CD4-positive, alpha-beta T cell treated with Interleukin-6 at 100 ng/mL for 8 hours (primary cell): ENCODE measurements at regions not wholly inside any gene's neighbourhood (a gene's known extent, or its start where the extent isn't known, plus 50 kb on each side); places are given as distances from the start of the nearest gene placed in this dataset.

Source experiments
- DNase-seq: peaks from one replicate; pipeline ENCODE4 v3.0.0-alpha.2; 2020; ENCODE audit warnings: mixed read lengths, low spot score

GRCh38 chr21:24727803-24728440 lies 879.4 kb downstream of the MRPL39 start:
- DNase-seq, result no peak

- DNase-seq, result no peak
Measured at GRCh38 chr21:24716281-24716918, 890.9 kb downstream of the MRPL39 start.

- DNase-seq, result no peak
Measured at GRCh38 chr21:24714646-24715200, 892.6 kb downstream of the MRPL39 start.

- DNase-seq, result no peak
Measured at GRCh38 chr21:24705201-24705600, 902.1 kb downstream of the MRPL39 start.

DNA sequence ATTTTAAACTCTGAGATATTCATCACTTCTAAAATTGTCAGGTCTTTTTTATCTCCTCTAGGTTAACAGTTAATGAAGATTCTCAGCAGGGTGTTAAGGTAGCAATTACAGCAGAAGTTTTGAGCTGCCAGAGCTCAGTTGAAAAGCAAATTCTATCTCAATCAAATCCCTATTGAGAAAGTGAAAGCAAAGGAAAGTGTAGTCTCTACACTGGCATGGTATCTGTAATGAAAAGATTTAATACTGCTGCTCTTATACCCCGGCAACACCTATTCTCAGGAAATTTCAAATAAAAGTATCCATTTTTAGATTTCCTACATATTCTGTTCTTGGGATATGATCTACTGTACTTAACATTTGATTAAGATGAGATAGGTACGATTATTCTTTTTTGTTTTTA lies 913.5 kb downstream of the MRPL39 start:
- no peak for DNase-seq

DNA sequence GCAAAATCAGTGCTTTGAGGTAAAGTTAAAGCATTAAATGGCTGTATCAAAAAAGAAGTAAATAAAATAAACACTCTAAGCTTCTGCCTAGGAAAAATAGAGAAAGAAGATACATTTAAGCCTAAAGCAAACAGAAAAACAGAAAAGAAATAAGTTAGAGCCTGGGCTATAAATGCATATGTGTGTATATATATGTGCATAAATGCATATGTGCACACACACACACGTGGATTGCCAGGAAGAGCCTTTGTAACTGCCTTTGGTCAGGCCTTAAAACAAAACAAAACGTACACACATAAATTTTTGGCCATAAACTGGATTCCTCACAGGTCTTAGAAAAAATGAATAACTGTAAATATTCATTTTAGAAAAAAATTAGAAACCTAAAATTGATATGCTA lies 925.8 kb downstream of the MRPL39 start:
- DNase-seq, result no peak

- no peak for DNase-seq
Measured at GRCh38 chr21:24671901-24672300, 935.4 kb downstream of the MRPL39 start.

- DNase-seq, result no peak
Measured at GRCh38 chr21:24658926-24659325, 948.4 kb downstream of the MRPL39 start.

- DNase-seq, result no peak
Measured at GRCh38 chr21:24658026-24658425, 949.3 kb downstream of the MRPL39 start.

DNA sequence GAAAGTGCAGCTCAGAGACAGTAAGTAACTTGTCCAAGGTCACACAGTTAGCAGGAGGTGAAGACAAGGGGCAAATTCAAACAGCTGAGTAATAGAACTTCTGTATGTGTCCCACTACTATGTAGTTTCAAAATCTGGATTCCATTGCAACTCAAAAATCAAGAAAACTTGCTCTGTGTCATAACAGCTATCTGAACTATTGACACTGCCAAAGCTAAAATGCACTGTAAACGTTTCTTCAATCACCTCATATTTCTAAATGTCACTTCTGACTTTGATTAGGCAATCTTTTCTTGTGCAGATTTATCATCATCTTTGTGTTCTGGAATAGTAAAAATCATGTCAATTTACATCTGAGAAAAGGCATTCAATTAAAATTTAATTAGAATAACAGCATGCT lies 957.6 kb downstream of the MRPL39 start:
- DNase-seq, result no peak

- DNase-seq, result no peak
Measured at GRCh38 chr21:24636696-24637095, 970.6 kb downstream of the MRPL39 start.

DNA sequence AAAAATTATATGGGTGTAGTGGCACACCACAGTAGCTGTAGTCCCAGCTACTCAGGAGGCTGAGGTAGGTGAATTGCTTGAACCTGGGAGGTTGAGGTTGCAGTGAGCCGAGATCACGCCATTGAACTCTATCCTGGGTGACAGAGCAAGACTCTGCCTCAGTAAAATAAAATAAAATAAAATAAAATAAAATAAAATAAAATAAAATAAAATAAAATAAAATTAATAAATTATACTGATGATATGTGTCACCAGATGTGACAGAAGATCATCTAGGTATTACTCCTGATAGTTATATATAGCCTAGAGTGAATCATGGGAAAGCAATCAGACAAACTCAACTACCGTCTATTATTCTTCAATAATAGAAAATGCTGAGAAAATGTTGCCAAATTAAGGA lies 972.5 kb downstream of the MRPL39 start:
- no peak for DNase-seq

- DNase-seq, result no peak
Measured at GRCh38 chr21:24628536-24628935, 978.7 kb downstream of the MRPL39 start.

DNA sequence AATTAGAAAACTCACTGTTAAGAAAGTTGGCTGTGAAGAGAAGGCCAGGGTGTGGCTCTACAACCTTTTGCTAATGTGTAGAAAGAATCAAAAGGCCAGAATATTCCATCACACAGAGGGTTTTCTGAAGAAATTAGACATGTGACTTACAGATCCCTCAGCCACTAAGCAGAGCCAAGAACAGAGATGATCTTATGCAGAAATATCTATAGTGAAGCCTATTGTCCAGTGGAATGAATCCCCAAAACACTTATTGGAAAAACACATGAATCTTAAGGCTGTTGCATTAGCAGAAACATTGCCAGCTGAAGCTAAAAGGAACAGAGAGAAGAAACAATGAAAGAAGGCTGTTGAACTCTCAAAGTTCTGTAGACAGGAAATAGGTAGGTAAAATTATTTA lies 979.2 kb downstream of the MRPL39 start:
- DNase-seq, result no peak

GRCh38 chr21:24617819-24618218 lies 989.5 kb downstream of the MRPL39 start:
- no peak for DNase-seq

DNA sequence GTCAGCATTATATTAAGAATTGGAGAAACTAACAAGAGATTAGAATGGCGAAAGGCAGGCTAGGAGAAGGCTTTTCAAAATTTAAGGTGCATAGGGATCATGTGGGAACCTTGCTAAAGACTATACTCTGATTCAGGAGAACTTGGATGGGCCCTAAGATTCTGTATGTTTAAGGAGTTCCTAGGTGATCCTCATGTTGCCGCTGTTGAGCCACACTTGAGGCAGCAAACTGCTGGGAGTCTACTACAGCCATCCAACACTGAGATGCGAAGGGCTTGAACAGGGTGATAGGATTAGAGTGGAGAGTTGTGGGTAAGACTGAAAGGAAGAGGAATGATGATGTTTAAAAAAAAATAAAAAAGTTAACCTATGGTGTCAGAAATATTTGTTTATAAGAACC lies 1013.2 kb downstream of the MRPL39 start:
- DNase-seq, result no peak

DNA sequence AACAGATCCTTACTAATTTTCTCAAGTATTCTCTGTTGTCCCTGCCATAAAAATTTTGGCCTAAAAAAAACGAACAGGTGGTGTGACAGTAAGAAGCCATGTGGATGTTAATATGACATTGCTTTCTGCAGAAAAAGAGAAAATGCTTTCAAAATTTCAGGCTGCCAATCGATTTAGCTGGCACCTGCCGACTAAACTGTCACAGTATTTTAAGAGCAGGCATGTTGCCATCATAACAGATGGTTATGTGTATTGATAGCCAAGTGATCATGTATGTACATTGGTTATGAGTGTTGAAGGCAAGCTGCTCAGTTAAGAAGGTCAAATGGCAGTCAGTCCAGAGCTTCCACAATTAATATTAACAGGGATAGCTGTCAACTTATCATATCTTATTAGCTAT lies 1017.0 kb downstream of the MRPL39 start:
- no peak for DNase-seq

- DNase-seq, result no peak
Measured at GRCh38 chr21:24583473-24583872, 1023.8 kb downstream of the MRPL39 start.

- no peak for DNase-seq
Measured at GRCh38 chr21:24577301-24577700, 1030.0 kb downstream of the MRPL39 start.

GRCh38 chr21:24561291-24561690 lies 1046.0 kb downstream of the MRPL39 start:
- DNase-seq, result no peak

- no peak for DNase-seq
Measured at GRCh38 chr21:24552491-24552890, 1054.8 kb downstream of the MRPL39 start.

- no peak for DNase-seq
Measured at GRCh38 chr21:24545807-24546361, 1061.4 kb downstream of the MRPL39 start.

GRCh38 chr21:24514081-24514733 lies 1093.1 kb downstream of the MRPL39 start:
- no peak for DNase-seq
